Gastroesophageal sphincter (tissue), 3 donors: ENCODE measurements at regions not wholly inside any gene's neighbourhood (a gene's known extent, or its start where the extent isn't known, plus 50 kb on each side); places are given as distances from the start of the nearest gene placed in this dataset.

Source experiments
- EP300 ChIP-seq: sonication (generic); formaldehyde crosslinking; IDR thresholded peaks from one replicate; pipeline ENCODE4 v1.6.1; 2017; ENCODE audit warnings: antibody characterized with exemption, mild to moderate bottlenecking
- POLR2AphosphoS5 ChIP-seq: sonication (generic); formaldehyde crosslinking; IDR thresholded peaks from one replicate; pipeline ENCODE4 v1.6.1; 2017; ENCODE audit warnings: antibody characterized with exemption
- TF ChIP-seq, protein P1 (sequence below), 4 experiments: fragments of 200-600 bp in 2 of 4; fragments of 450-650 bp in 2 of 4; sonication (generic) in 1 of 4; IDR thresholded peaks; one replicate each; pipeline ENCODE4 v1.5.1; 2017 to 2019; ENCODE audit warnings: antibody characterized with exemption in 4 of 4, mild to moderate bottlenecking in 2 of 4, moderate library complexity in 2 of 4

GRCh38 chr15:62447742-62448141 lies 282.7 kb upstream of the C2CD4B start:
- TF ChIP-seq, protein P1, sequence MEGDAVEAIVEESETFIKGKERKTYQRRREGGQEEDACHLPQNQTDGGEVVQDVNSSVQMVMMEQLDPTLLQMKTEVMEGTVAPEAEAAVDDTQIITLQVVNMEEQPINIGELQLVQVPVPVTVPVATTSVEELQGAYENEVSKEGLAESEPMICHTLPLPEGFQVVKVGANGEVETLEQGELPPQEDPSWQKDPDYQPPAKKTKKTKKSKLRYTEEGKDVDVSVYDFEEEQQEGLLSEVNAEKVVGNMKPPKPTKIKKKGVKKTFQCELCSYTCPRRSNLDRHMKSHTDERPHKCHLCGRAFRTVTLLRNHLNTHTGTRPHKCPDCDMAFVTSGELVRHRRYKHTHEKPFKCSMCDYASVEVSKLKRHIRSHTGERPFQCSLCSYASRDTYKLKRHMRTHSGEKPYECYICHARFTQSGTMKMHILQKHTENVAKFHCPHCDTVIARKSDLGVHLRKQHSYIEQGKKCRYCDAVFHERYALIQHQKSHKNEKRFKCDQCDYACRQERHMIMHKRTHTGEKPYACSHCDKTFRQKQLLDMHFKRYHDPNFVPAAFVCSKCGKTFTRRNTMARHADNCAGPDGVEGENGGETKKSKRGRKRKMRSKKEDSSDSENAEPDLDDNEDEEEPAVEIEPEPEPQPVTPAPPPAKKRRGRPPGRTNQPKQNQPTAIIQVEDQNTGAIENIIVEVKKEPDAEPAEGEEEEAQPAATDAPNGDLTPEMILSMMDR (IDR thresholded peaks at IDR 0.05) = no peak
- peak; percentile 51 for TF ChIP-seq POLR2AphosphoS5
- TF ChIP-seq EP300 = no peak
